Tibial nerve (tissue), 4 donors: ENCODE measurements at regions not wholly inside any gene's neighbourhood (a gene's known extent, or its start where the extent isn't known, plus 50 kb on each side); places are given as distances from the start of the nearest gene placed in this dataset.

Experiments used
- DNase-seq, 2 donors: peaks; one replicate each; pipeline ENCODE4 v3.0.0-alpha.2; 2019; ENCODE audit warnings: low spot score in 2 of 2
- H3K27ac ChIP-seq, 4 donors: fragments of 200-600 bp; sonication (generic) in 3 of 4; one replicate each; pipeline ENCODE4 v1.5.1; 2017 to 2019; ENCODE audit warnings: mild to moderate bottlenecking in 1 of 4
- H3K27me3 ChIP-seq, 2 donors: fragments of 200-600 bp; sonication (generic) in 1 of 2; one replicate each; pipeline versions ENCODE4 v1.5.1 to v1.6.0; 2017 to 2019
- H3K36me3 ChIP-seq, 3 donors: fragments of 200-600 bp; sonication (generic); one replicate each; pipeline ENCODE4 v1.5.1; 2018 to 2019
- H3K4me1 ChIP-seq, 4 donors: fragments of 200-600 bp; sonication (generic) in 3 of 4; one replicate each; pipeline ENCODE4 v1.5.1; 2017 to 2019
- H3K4me3 ChIP-seq, 4 donors: fragments of 200-600 bp; sonication (generic) in 3 of 4; one replicate each; pipeline ENCODE4 v1.5.1; 2017 to 2019; ENCODE audit warnings: mild to moderate bottlenecking in 1 of 4, moderate library complexity in 1 of 4
- H3K9me3 ChIP-seq, 4 donors: fragments of 200-600 bp; sonication (generic) in 3 of 4; one replicate each; pipeline ENCODE4 v1.5.1; 2017 to 2019
- CTCF ChIP-seq, 5 experiments: fragments of 200-600 bp in 3 of 5; fragments of 450-650 bp in 2 of 5; sonication (generic) in 3 of 5; IDR thresholded peaks; one replicate each; pipeline ENCODE4 v1.5.1; 2016 to 2019; ENCODE audit warnings: antibody characterized with exemption in 5 of 5, mild to moderate bottlenecking in 3 of 5, moderate library complexity in 2 of 5
- EP300 ChIP-seq, 2 donors: sonication (generic); formaldehyde crosslinking; IDR thresholded peaks; one replicate each; pipeline ENCODE4 v1.6.1; 2017; ENCODE audit warnings: antibody characterized with exemption in 2 of 2, mild to moderate bottlenecking in 1 of 2
- POLR2A ChIP-seq, 2 donors: fragments of 450-650 bp; IDR thresholded peaks; one replicate each; pipeline ENCODE4 v1.6.1; 2017; ENCODE audit warnings: antibody characterized with exemption in 2 of 2, mild to moderate bottlenecking in 2 of 2, moderate library complexity in 2 of 2
- WGBS, 2 donors: methylation state at CpG; one replicate each; pipeline ENCODE4 v1.1.5; 2018; 5-methylcytosine and 5-hydroxymethylcytosine counted together

- no peaks in the 10 kb centered on the region for H3K27me3 ChIP-seq
- peaks cover 0 to 3% (median 0%) of the 10 kb centered on the region in 4 donors for H3K9me3 ChIP-seq
- 85 to 87% methylated on average over 4 of the region's 4 CpGs for WGBS, 2 donors
- no peak for DNase-seq
- H3K27ac ChIP-seq: no peak overlapping the region
- H3K4me3 ChIP-seq: no peak overlapping the region
- no peaks in the 10 kb centered on the region for H3K4me1 ChIP-seq
- TF ChIP-seq POLR2A (IDR thresholded peaks at IDR 0.05) (no peak), CTCF (IDR thresholded peaks at IDR 0.05) (no peak), EP300 (IDR thresholded peaks at IDR 0.05) (no peak)
- H3K36me3 ChIP-seq: no peaks in the 10 kb centered on the region
These were observed 521.2 kb upstream of the DAB1 start for GRCh38 chr1:57945045-57945444.

DNA sequence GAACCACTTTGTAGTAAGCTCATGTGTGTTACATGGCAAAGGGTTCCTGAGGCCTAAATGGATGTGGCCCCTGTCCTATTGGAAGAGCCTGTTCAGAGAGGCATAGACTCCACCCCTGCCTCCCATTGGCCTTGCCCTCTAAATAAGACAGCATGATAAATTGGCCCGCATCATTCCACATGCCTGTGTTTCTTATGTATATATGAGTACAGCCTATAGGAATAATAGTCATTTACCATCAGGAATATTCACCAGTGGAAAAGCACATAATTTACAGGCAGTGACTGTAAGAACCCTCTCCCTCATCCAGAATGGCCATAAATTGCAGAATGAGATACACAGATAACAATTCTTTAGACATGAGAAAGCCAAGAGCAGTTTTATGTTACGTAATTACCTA, 519.5 kb upstream of the DAB1 start:
- H3K4me3 ChIP-seq: no peak overlapping the region
- H3K4me1 ChIP-seq: no peaks in the 10 kb centered on the region
- no peak overlapping the region for H3K27ac ChIP-seq
- no peaks in the 10 kb centered on the region for H3K27me3 ChIP-seq
- no peak for DNase-seq
- no peaks in the 10 kb centered on the region for H3K36me3 ChIP-seq
- H3K9me3 ChIP-seq: peaks cover 0 to 12% (median 0%) of the 10 kb centered on the region in 4 donors
- TF ChIP-seq POLR2A (IDR thresholded peaks at IDR 0.05) (no peak), CTCF (IDR thresholded peaks at IDR 0.05) (no peak), EP300 (IDR thresholded peaks at IDR 0.05) (no peak)
- 94 to 97% methylated on average over 2 of the region's 2 CpGs for WGBS, 2 donors

DNA sequence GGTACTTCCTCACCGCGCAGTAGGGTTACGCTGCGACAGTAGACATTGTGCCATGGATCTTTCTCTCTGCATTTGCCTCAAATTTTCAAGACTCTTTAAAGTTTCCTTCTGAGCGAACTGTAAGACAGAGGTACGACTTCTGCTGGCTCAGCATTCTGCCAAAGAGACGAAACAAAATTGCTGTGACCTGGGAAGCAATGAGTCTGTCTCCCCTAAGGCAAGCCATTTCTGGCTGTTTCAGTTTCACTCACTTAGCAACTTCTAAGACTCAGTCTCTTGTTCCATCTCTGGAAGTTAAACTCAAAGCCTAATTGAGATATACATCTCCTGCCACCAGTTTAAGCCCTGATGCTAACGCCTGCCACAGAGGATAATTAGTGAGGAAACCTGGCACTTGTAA, 510.9 kb upstream of the DAB1 start:
- Histone ChIP-seq H3K36me3 (no peaks in the 10 kb centered on the region), H3K9me3 (peaks cover 0 to 9% (median 0%) of the 10 kb centered on the region in 4 donors), H3K27ac (no peak overlapping the region), H3K27me3 (no peaks in the 10 kb centered on the region), H3K4me3 (no peak overlapping the region), H3K4me1 (no peaks in the 10 kb centered on the region)
- no peak for DNase-seq
- WGBS, 2 donors: 79 to 83% methylated on average over 8 of the region's 8 CpGs
- no peak for TF ChIP-seq POLR2A (IDR thresholded peaks at IDR 0.05)
- no peak for TF ChIP-seq CTCF (IDR thresholded peaks at IDR 0.05)

DNA sequence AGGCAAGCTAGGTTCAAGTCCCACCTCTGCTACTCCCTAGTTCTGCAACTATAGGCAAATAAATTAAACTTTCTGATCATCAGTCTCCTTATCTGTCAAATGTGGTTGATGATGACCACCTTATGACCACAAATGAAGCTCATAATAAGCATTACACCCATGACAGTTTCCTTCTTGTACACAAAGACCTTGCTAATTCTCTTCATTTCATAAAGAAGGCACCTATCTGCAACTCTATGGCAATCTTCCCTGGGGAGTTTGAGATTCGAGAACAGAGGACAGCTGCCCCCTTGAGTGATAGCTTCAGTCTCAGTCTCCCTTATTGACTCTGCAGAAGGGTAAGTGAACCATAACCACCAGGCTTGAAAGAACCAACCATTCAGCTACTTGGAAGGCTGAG, 503.1 kb upstream of the DAB1 start:
- H3K9me3 ChIP-seq: no peaks in the 10 kb centered on the region
- WGBS, 2 donors: 88% methylated on average over 1 of the region's 1 CpG
- H3K36me3 ChIP-seq: no peaks in the 10 kb centered on the region
- no peak overlapping the region for H3K4me3 ChIP-seq
- TF ChIP-seq EP300 (IDR thresholded peaks at IDR 0.05): no peak
- H3K27ac ChIP-seq: no peak overlapping the region
- H3K4me1 ChIP-seq: no peaks in the 10 kb centered on the region
- H3K27me3 ChIP-seq: no peaks in the 10 kb centered on the region
- no peak for DNase-seq

DNA sequence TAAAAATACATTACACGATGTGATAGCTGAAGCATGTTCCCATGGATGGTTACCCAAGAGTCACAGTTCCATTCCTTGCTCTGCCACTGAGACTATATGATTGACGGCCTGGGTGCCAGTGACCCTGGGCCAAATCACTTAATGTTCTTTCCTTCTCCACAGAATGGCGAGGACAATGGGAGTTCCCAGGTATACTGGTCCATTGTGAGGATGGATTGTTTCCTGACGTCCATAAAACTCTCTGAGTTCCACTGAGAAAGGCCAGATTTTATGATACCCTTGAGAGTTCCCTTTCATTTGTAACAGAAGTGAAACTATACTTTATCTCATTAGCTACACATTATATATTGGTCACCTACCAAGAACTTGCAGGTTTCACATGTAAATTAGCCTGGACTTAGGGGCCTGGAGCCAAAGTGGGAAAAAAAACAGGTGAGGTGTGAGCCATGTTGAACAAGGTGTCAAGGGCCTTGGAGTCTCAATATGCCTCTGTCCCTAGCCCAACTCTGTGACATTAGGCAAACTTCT, 502.2 kb upstream of the DAB1 start:
- no peaks in the 10 kb centered on the region for H3K27me3 ChIP-seq
- no peaks in the 10 kb centered on the region for H3K4me1 ChIP-seq
- no peaks in the 10 kb centered on the region for H3K9me3 ChIP-seq
- 57 to 76% methylated on average over 4 of the region's 4 CpGs for WGBS, 2 donors
- H3K4me3 ChIP-seq: no peak overlapping the region
- no peak overlapping the region for H3K27ac ChIP-seq
- DNase-seq: no peak
- H3K36me3 ChIP-seq: no peaks in the 10 kb centered on the region
- TF ChIP-seq EP300 (IDR thresholded peaks at IDR 0.05) (no peak), POLR2A (IDR thresholded peaks at IDR 0.05) (no peak), CTCF (IDR thresholded peaks at IDR 0.05) (no peak)

- no peak overlapping the region for H3K27ac ChIP-seq
- no peaks in the 10 kb centered on the region for H3K27me3 ChIP-seq
- H3K4me3 ChIP-seq: no peak overlapping the region
- DNase-seq: no peak
- no peaks in the 10 kb centered on the region for H3K36me3 ChIP-seq
- no peak for TF ChIP-seq CTCF (IDR thresholded peaks at IDR 0.05)
- no peak for TF ChIP-seq EP300 (IDR thresholded peaks at IDR 0.05)
- TF ChIP-seq POLR2A (IDR thresholded peaks at IDR 0.05): no peak
- no peaks in the 10 kb centered on the region for H3K4me1 ChIP-seq
- no peaks in the 10 kb centered on the region for H3K9me3 ChIP-seq
- 86 to 89% methylated on average over 2 of the region's 2 CpGs for WGBS, 2 donors
These were observed 501.4 kb upstream of the DAB1 start for GRCh38 chr1:57925226-57925625.
